Keratinocyte (primary cell): ENCODE measurements at regions not wholly inside any gene's neighbourhood (a gene's known extent, or its start where the extent isn't known, plus 50 kb on each side); places are given as distances from the start of the nearest gene placed in this dataset.

ENCODE experiments used
- DNase-seq: peaks from one replicate; pipeline ENCODE4 v3.0.0-alpha.2; 2011; ENCODE audit warnings: low read depth, missing footprints, low spot score
- FAIRE-seq: peaks from 2 replicates; lab custom pipeline; 2011; peaks lifted over from hg19 to GRCh38; lab: Jason Lieb, UNC
- H2AFZ ChIP-seq: 2 replicates; pipeline ENCODE4 v1.6.0; 2012; ENCODE audit warnings: low read length, control low read depth, inconsistent platforms; ENCODE audit not compliant: control insufficient read depth
- H3K27ac ChIP-seq: 2 replicates; pipeline ENCODE4 v1.5.1; 2011; ENCODE audit warnings: low read length; ENCODE audit not compliant: control insufficient read depth, insufficient read depth
- H3K27me3 ChIP-seq: 3 replicates; pipeline ENCODE4 v1.6.0; 2011; ENCODE audit warnings: low read length; ENCODE audit not compliant: control insufficient read depth, insufficient read depth; ENCODE audit errors: extremely low read depth
- H3K36me3 ChIP-seq, 2 experiments: 2 replicates in 1 of 2; 3 replicates in 1 of 2; pipeline ENCODE4 v1.5.1; 2011; ENCODE audit warnings: low read length in 2 of 2, mild to moderate bottlenecking in 1 of 2; ENCODE audit not compliant: control insufficient read depth in 2 of 2, insufficient read depth in 2 of 2; ENCODE audit errors: extremely low read depth in 1 of 2
- H3K4me1 ChIP-seq: 3 replicates; pipeline ENCODE4 v1.5.1; 2011; ENCODE audit warnings: low read length; ENCODE audit not compliant: control insufficient read depth, insufficient read depth; ENCODE audit errors: extremely low read depth
- H3K4me2 ChIP-seq: 3 replicates; pipeline ENCODE4 v1.6.0; 2011; ENCODE audit warnings: low read depth, low read length; ENCODE audit not compliant: control insufficient read depth, insufficient read depth; ENCODE audit errors: extremely low read depth
- H3K4me3 ChIP-seq, 3 experiments: fragments of 200-600 bp in 1 of 3; sonication (generic) in 1 of 3; 2 replicates in 2 of 3; 3 replicates in 1 of 3; pipeline ENCODE4 v1.5.1; 2011 to 2016; ENCODE audit warnings: low read length in 3 of 3, mild to moderate bottlenecking in 3 of 3, control low read depth in 2 of 3, inconsistent platforms in 1 of 3, low read depth in 1 of 3, mixed read lengths in 1 of 3, mixed run types in 1 of 3, moderate library complexity in 1 of 3; ENCODE audit not compliant: control insufficient read depth in 2 of 3, insufficient read depth in 2 of 3; ENCODE audit errors: extremely low read depth in 1 of 3
- H3K79me2 ChIP-seq: 2 replicates; pipeline ENCODE4 v1.6.0; 2012; ENCODE audit warnings: low read length; ENCODE audit not compliant: control insufficient read depth, insufficient read depth
- H3K9ac ChIP-seq: 3 replicates; pipeline ENCODE4 v1.6.0; 2011; ENCODE audit warnings: low read length; ENCODE audit not compliant: control insufficient read depth, insufficient read depth; ENCODE audit errors: extremely low read depth
- H3K9me1 ChIP-seq: 3 replicates; pipeline ENCODE4 v1.6.0; 2011; ENCODE audit warnings: low read length; ENCODE audit not compliant: control insufficient read depth, insufficient read depth; ENCODE audit errors: extremely low read depth
- H3K9me3 ChIP-seq: 2 replicates; pipeline ENCODE4 v1.5.1; 2012; ENCODE audit warnings: low read depth, low read length; ENCODE audit not compliant: control insufficient read depth
- H4K20me1 ChIP-seq: 3 replicates; pipeline ENCODE4 v1.6.0; 2011; ENCODE audit warnings: low read length; ENCODE audit not compliant: control insufficient read depth, insufficient read depth; ENCODE audit errors: extremely low read depth
- CTCF ChIP-seq, 3 experiments: IDR thresholded peaks in 1 of 3; conservative IDR thresholded peaks in 1 of 3; optimal IDR thresholded peaks in 1 of 3; 2 replicates in 2 of 3; 3 replicates in 1 of 3; pipeline versions ENCODE3 to v1.5.1; 2011; ENCODE audit warnings: low read length in 3 of 3, mild to moderate bottlenecking in 3 of 3, moderate library complexity in 2 of 3, control low read depth in 1 of 3, inconsistent platforms in 1 of 3; ENCODE audit not compliant: insufficient read depth in 2 of 3; ENCODE audit errors: extremely low read depth in 1 of 3
- EZH2 ChIP-seq: IDR thresholded peaks from one replicate; pipeline ENCODE4 v1.6.1; 2012; ENCODE audit warnings: inconsistent platforms, mild to moderate bottlenecking, low read length, moderate library complexity
- dilution Hi-C: fragments of 300-500 bp; cut with MboI; formaldehyde crosslinking; loops from one replicate; pipeline ENCODE4 v1.7.0; 2020; ENCODE audit warnings: low sequenced_read_pairs; ENCODE audit not compliant: extremely low pct_ligation_motif_present

GRCh38 chr10:118506671-118507590 lies 88.5 kb downstream of the PRLHR start:
- no peak overlapping the region for H3K27ac ChIP-seq
- H2AFZ ChIP-seq, result peak overlapping the region; percentile 16
- H3K79me2 ChIP-seq, result no peaks in the 10 kb centered on the region
- FAIRE-seq (peak; percentile 52), DNase-seq (no peak)
- dilution Hi-C loops, result no loop called here
- no peaks in the 10 kb centered on the region for H3K9me3 ChIP-seq
- H4K20me1 ChIP-seq, result no peaks in the 10 kb centered on the region
- H3K4me2 ChIP-seq, result no peak overlapping the region
- H3K27me3 ChIP-seq, result no peaks in the 10 kb centered on the region
- TF ChIP-seq CTCF (optimal IDR thresholded peaks at IDR 0.05 in 1 of 3, IDR thresholded peaks at IDR 0.05 in 1 of 3, conservative IDR thresholded peaks at IDR 0.05 in 1 of 3; ENCODE audit: extremely low read depth in 1 of 3, insufficient read depth in 2 of 3, low read length in 3 of 3) (no peak), EZH2 (no peak)
- no peaks in the 10 kb centered on the region for H3K36me3 ChIP-seq
- H3K9me1 ChIP-seq, result no peaks in the 10 kb centered on the region
- peaks cover 51% of the 10 kb centered on the region for H3K4me1 ChIP-seq
- no peak overlapping the region for H3K9ac ChIP-seq
- H3K4me3 ChIP-seq, result no peak overlapping the region

GRCh38 chr10:118505363-118505762 lies 90.1 kb downstream of the PRLHR start:
- peak overlapping the region; percentile 97 for H3K27ac ChIP-seq
- peak overlapping the region; percentile 54 for H2AFZ ChIP-seq

More at GRCh38 chr10:118505363-118505762, 90.1 kb downstream of the PRLHR start:
- no peaks in the 10 kb centered on the region for H4K20me1 ChIP-seq
- peaks cover 56% of the 10 kb centered on the region for H3K4me1 ChIP-seq
- no peaks in the 10 kb centered on the region for H3K9me1 ChIP-seq
- DNase-seq (no peak), FAIRE-seq (no peak)
- no peak overlapping the region for H3K9ac ChIP-seq
- TF ChIP-seq CTCF (optimal IDR thresholded peaks at IDR 0.05 in 1 of 3, IDR thresholded peaks at IDR 0.05 in 1 of 3, conservative IDR thresholded peaks at IDR 0.05 in 1 of 3; ENCODE audit: extremely low read depth in 1 of 3, insufficient read depth in 2 of 3, low read length in 3 of 3) (no peak), EZH2 (no peak)
- H3K9me3 ChIP-seq, result no peaks in the 10 kb centered on the region
- H3K27me3 ChIP-seq, result no peaks in the 10 kb centered on the region
- H3K4me2 ChIP-seq, result no peak overlapping the region
- no peaks in the 10 kb centered on the region for H3K36me3 ChIP-seq
- dilution Hi-C loops, result no loop called here
- H3K4me3 ChIP-seq, result no peak overlapping the region
- H3K79me2 ChIP-seq, result no peaks in the 10 kb centered on the region
